GM23338 (cell line): ENCODE measurements at regions not wholly inside any gene's neighbourhood (a gene's known extent, or its start where the extent isn't known, plus 50 kb on each side); places are given as distances from the start of the nearest gene placed in this dataset.

Experiments used
- ATAC-seq: fragments of 200-7000 bp; cut with Tn5 transposase; 3 replicates; pipeline ENCODE4 v1.9.1; 2020
- DNase-seq: peaks from one replicate; pipeline ENCODE4 v3.0.0-alpha.2; 2015; ENCODE audit warnings: low spot score
- H2AFZ ChIP-seq: fragments of 200-600 bp; sonication (generic); 2 replicates; pipeline ENCODE4 v1.8.0; 2016; ENCODE audit warnings: antibody characterized with exemption, mild to moderate bottlenecking, moderate library complexity
- H3F3A ChIP-seq: fragments of 200-600 bp; sonication (generic); replicated peaks from 2 replicates; pipeline ENCODE4 v1.8.0; 2017; ENCODE audit warnings: antibody characterized with exemption, mixed run types, low read depth
- H3K27ac ChIP-seq: fragments of 200-600 bp; sonication (generic); 2 replicates; pipeline ENCODE4 v1.6.1; 2016; ENCODE audit warnings: low read depth
- H3K27me3 ChIP-seq: fragments of 200-600 bp; sonication (generic); 2 replicates; pipeline ENCODE4 v1.8.0; 2016; ENCODE audit warnings: mild to moderate bottlenecking, mixed run types, moderate library complexity; ENCODE audit not compliant: insufficient read depth
- H3K36me3 ChIP-seq: fragments of 200-600 bp; sonication (generic); 2 replicates; pipeline ENCODE4 v1.8.0; 2016; ENCODE audit warnings: mild to moderate bottlenecking; ENCODE audit not compliant: insufficient read depth
- H3K4me1 ChIP-seq: fragments of 200-600 bp; sonication (generic); 2 replicates; pipeline ENCODE4 v1.8.0; 2016; ENCODE audit warnings: mild to moderate bottlenecking, moderate library complexity; ENCODE audit not compliant: insufficient read depth
- H3K4me2 ChIP-seq: fragments of 200-600 bp; sonication (generic); 2 replicates; pipeline ENCODE4 v1.7.1; 2017; ENCODE audit warnings: mixed run types
- H3K4me3 ChIP-seq: fragments of 200-600 bp; sonication (generic); 2 replicates; pipeline ENCODE4 v1.6.1; 2016; ENCODE audit warnings: mixed run types
- H3K79me2 ChIP-seq: fragments of 200-600 bp; sonication (generic); replicated peaks from 2 replicates; pipeline ENCODE4 v1.8.0; 2017; ENCODE audit warnings: mild to moderate bottlenecking; ENCODE audit not compliant: insufficient read depth
- H3K9me2 ChIP-seq: fragments of 200-600 bp; sonication (generic); 2 replicates; pipeline ENCODE4 v1.8.0; 2017; ENCODE audit not compliant: insufficient read depth
- H4K20me1 ChIP-seq: fragments of 200-600 bp; sonication (generic); replicated peaks from 2 replicates; pipeline ENCODE4 v1.8.0; 2017; ENCODE audit warnings: mild to moderate bottlenecking; ENCODE audit not compliant: insufficient read depth
- H3K27ac Mint-ChIP-seq: 2 replicates; pipeline ENCODE4 v1.8.0; 2020; ENCODE audit warnings: inconsistent platforms, mild to moderate bottlenecking, moderate library complexity, mixed read lengths
- H3K27me3 Mint-ChIP-seq: 3 replicates; pipeline ENCODE4 v1.8.0; 2022; ENCODE audit warnings: low read depth, mild to moderate bottlenecking, moderate library complexity, mixed read lengths, inconsistent platforms; ENCODE audit not compliant: insufficient read depth, poor library complexity
- H3K36me3 Mint-ChIP-seq: 3 replicates; pipeline ENCODE4 v1.8.0; 2021; ENCODE audit warnings: low read depth, mild to moderate bottlenecking, inconsistent platforms, moderate library complexity, mixed read lengths
- H3K4me1 Mint-ChIP-seq: 3 replicates; pipeline ENCODE4 v1.8.0; 2020; ENCODE audit warnings: mild to moderate bottlenecking, inconsistent platforms, mixed read lengths
- H3K4me3 Mint-ChIP-seq: 3 replicates; pipeline ENCODE4 v1.8.0; 2021; ENCODE audit warnings: moderate library complexity, mild to moderate bottlenecking, inconsistent platforms, mixed read lengths
- H3K9me3 Mint-ChIP-seq: 3 replicates; pipeline ENCODE4 v1.8.0; 2020; ENCODE audit warnings: moderate library complexity, mild to moderate bottlenecking, inconsistent platforms, mixed read lengths
- CREB1 ChIP-seq: fragments of 250-450 bp; sonication (Bioruptor Pico); IDR thresholded peaks from 2 replicates; pipeline ENCODE4 v1.5.0; 2020; ENCODE audit warnings: low read depth, mild to moderate bottlenecking, moderate library complexity
- CTCF ChIP-seq, 2 experiments: fragments of 200-600 bp in 1 of 2; sonication (generic) in 1 of 2; conservative IDR thresholded peaks; 2 replicates each; pipeline versions ENCODE4 v1.5.1 to v1.6.1; 2016 to 2017; ENCODE audit warnings: antibody characterized with exemption in 2 of 2, low read depth in 2 of 2, mild to moderate bottlenecking in 2 of 2, moderate library complexity in 1 of 2
- EZH2 ChIP-seq: fragments of 200-600 bp; sonication (generic); IDR thresholded peaks from one replicate; pipeline ENCODE4 v1.8.0; 2017; ENCODE audit warnings: antibody characterized with exemption, mild to moderate bottlenecking, low read depth; ENCODE audit not compliant: unreplicated experiment
- EZH2phosphoT487 ChIP-seq: fragments of 200-600 bp; sonication (generic); IDR thresholded peaks from one replicate; pipeline ENCODE4 v1.8.1; 2018; ENCODE audit warnings: antibody characterized with exemption; ENCODE audit not compliant: unreplicated experiment
- JUNB ChIP-seq: IDR thresholded peaks from one replicate; pipeline ENCODE4 v1.6.1; 2016; ENCODE audit warnings: antibody characterized with exemption; ENCODE audit not compliant: unreplicated experiment
- POLR2AphosphoS5 ChIP-seq: IDR thresholded peaks from 2 replicates; pipeline ENCODE4 v1.6.1; 2016; ENCODE audit warnings: antibody characterized with exemption, low read depth
- REST ChIP-seq: IDR thresholded peaks from one replicate; pipeline ENCODE4 v1.6.1; 2018; ENCODE audit warnings: antibody characterized with exemption; ENCODE audit not compliant: unreplicated experiment
- ZNF331 ChIP-seq: fragments of 250-450 bp; sonication (Bioruptor Pico); IDR thresholded peaks from 2 replicates; pipeline ENCODE4 v1.5.0; 2020; ENCODE audit warnings: low read depth, mild to moderate bottlenecking, moderate library complexity
- TF ChIP-seq, protein P1 (sequence below): IDR thresholded peaks from 2 replicates; pipeline ENCODE4 v1.6.1; 2016; ENCODE audit warnings: antibody characterized with exemption

- no peak for TF ChIP-seq REST
- no peak for TF ChIP-seq EZH2phosphoT487
- TF ChIP-seq ZNF331 (CRISPR knock-in tag) = no peak
- TF ChIP-seq CTCF (conservative IDR thresholded peaks at IDR 0.05; ENCODE audit: low read depth in 2 of 2) = no peak
- no peak for TF ChIP-seq POLR2AphosphoS5
- TF ChIP-seq JUNB = no peak
- TF ChIP-seq, protein P1, sequence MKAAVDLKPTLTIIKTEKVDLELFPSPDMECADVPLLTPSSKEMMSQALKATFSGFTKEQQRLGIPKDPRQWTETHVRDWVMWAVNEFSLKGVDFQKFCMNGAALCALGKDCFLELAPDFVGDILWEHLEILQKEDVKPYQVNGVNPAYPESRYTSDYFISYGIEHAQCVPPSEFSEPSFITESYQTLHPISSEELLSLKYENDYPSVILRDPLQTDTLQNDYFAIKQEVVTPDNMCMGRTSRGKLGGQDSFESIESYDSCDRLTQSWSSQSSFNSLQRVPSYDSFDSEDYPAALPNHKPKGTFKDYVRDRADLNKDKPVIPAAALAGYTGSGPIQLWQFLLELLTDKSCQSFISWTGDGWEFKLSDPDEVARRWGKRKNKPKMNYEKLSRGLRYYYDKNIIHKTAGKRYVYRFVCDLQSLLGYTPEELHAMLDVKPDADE = no peak
Measured at GRCh38 chr18:28767201-28767600, 590.3 kb upstream of the CDH2 start (continued).

DNA sequence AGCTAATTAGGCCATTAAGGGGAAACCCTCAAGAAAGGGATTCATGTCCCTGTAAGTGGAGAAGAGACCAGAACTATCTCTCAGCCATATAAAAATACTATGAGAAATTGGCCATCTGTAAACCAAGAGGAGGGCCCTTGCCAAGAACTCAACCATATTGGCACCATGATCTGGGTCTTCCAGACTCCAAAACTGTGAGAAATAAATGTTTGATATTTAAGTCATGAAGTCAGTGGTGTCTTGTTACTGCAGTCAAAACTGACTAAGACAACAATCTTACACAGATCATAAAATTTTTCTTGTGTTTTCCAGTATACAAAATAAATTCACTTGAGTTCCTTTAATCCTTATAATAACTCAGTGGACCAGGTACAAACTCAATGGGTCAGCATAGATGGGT is 589.8 kb upstream of the CDH2 start:
- no peak overlapping the region for H3K27ac ChIP-seq
- no peak overlapping the region for H3K27ac Mint-ChIP-seq
- no peaks in the 10 kb centered on the region for H3K9me3 Mint-ChIP-seq
- no peak overlapping the region for H3K4me3 ChIP-seq
- H3K27me3 ChIP-seq = no peaks in the 10 kb centered on the region
- no peaks in the 10 kb centered on the region for H3K36me3 ChIP-seq
- no peak for ATAC-seq
- H3F3A ChIP-seq = no peaks in the 10 kb centered on the region
- no peak overlapping the region for H3K4me2 ChIP-seq
- no peaks in the 10 kb centered on the region for H4K20me1 ChIP-seq
- no peak overlapping the region for H3K4me3 Mint-ChIP-seq
- H3K4me1 ChIP-seq = no peaks in the 10 kb centered on the region
- no peaks in the 10 kb centered on the region for H3K79me2 ChIP-seq
- no peaks in the 10 kb centered on the region for H3K9me2 ChIP-seq
- H3K27me3 Mint-ChIP-seq = peaks cover 2% of the 10 kb centered on the region
- H3K36me3 Mint-ChIP-seq = no peaks in the 10 kb centered on the region
- H2AFZ ChIP-seq = no peak overlapping the region
- H3K4me1 Mint-ChIP-seq = no peaks in the 10 kb centered on the region
- no peak for DNase-seq
- TF ChIP-seq REST (no peak), EZH2 (no peak), JUNB (no peak), CREB1 (CRISPR knock-in tag) (no peak), POLR2AphosphoS5 (no peak), ZNF331 (CRISPR knock-in tag) (no peak)
- TF ChIP-seq, protein P1 = no peak
